ENCODE measurements at regions not wholly inside any gene's neighbourhood (a gene's known extent, or its start where the extent isn't known, plus 50 kb on each side); places are given as distances from the start of the nearest gene placed in this dataset.

GRCh38 chr3:157906627-157907026 is 199.6 kb downstream of the SHOX2 start:
- TF ChIP-seq CTCF (IDR thresholded peaks at IDR 0.05; ENCODE audit: low read length) (no peak), EZH2 (IDR thresholded peaks at IDR 0.05; ENCODE audit: borderline replicate concordance, low read length) (no peak)
